ENCODE measurements at regions not wholly inside any gene's neighbourhood (a gene's known extent, or its start where the extent isn't known, plus 50 kb on each side); places are given as distances from the start of the nearest gene placed in this dataset.
"Not testable (repeated sequence)": the region's sequence is repeated elsewhere in the genome, so short reads cannot be mapped to it uniquely, and the experiment has no call there.

- H3K27me3 ChIP-seq; DNase-seq; H3K4me1 ChIP-seq; H3K4me3 ChIP-seq; H3K27ac ChIP-seq; H3K9me3 ChIP-seq (replicated peaks); H3K36me3 ChIP-seq: not testable (repeated sequence)
Observed at GRCh38 chr5:166291800-166292199, 1999.6 kb upstream of the WWC1 start.

- H3K27me3 ChIP-seq = no peaks in the 10 kb centered on the region
- H3K4me3 ChIP-seq = no peak overlapping the region
- no peaks in the 10 kb centered on the region for H3K4me1 ChIP-seq
- no peaks in the 10 kb centered on the region for H3K9me3 ChIP-seq (replicated peaks)
- no peak overlapping the region for H3K27ac ChIP-seq
- no peaks in the 10 kb centered on the region for H3K36me3 ChIP-seq
- DNase-seq = no peak
Observed at GRCh38 chr5:166293892-166294291, 1997.6 kb upstream of the WWC1 start.

GRCh38 chr5:166302166-166302565 is 1989.3 kb upstream of the WWC1 start:
- DNase-seq = no peak
- no peaks in the 10 kb centered on the region for H3K27me3 ChIP-seq
- H3K4me3 ChIP-seq = no peak overlapping the region
- no peaks in the 10 kb centered on the region for H3K4me1 ChIP-seq
- no peaks in the 10 kb centered on the region for H3K9me3 ChIP-seq (replicated peaks)
- no peak overlapping the region for H3K27ac ChIP-seq
- no peaks in the 10 kb centered on the region for H3K36me3 ChIP-seq

GRCh38 chr5:166317425-166317824 is 1974.0 kb upstream of the WWC1 start:
- H3K27me3 ChIP-seq = no peaks in the 10 kb centered on the region
- no peak overlapping the region for H3K27ac ChIP-seq
- H3K36me3 ChIP-seq = no peaks in the 10 kb centered on the region
- no peak overlapping the region for H3K4me3 ChIP-seq
- DNase-seq = no peak
- H3K9me3 ChIP-seq (replicated peaks) = no peaks in the 10 kb centered on the region
- no peaks in the 10 kb centered on the region for H3K4me1 ChIP-seq

GRCh38 chr5:166320920-166321480 is 1970.4 kb upstream of the WWC1 start:
- no peak for DNase-seq
- Histone ChIP-seq H3K9me3 (replicated peaks) (no peaks in the 10 kb centered on the region), H3K27ac (no peak overlapping the region), H3K4me1 (no peaks in the 10 kb centered on the region), H3K36me3 (no peaks in the 10 kb centered on the region), H3K4me3 (no peak overlapping the region), H3K27me3 (no peaks in the 10 kb centered on the region)

- Histone ChIP-seq H3K36me3 (no peaks in the 10 kb centered on the region), H3K27me3 (no peaks in the 10 kb centered on the region), H3K4me3 (no peak overlapping the region), H3K4me1 (no peaks in the 10 kb centered on the region), H3K9me3 (replicated peaks) (no peaks in the 10 kb centered on the region), H3K27ac (no peak overlapping the region)
- DNase-seq = no peak
Observed at GRCh38 chr5:166324372-166324771, 1967.1 kb upstream of the WWC1 start.

- Histone ChIP-seq H3K27ac (no peak overlapping the region), H3K4me1 (no peaks in the 10 kb centered on the region), H3K27me3 (no peaks in the 10 kb centered on the region), H3K36me3 (no peaks in the 10 kb centered on the region), H3K4me3 (no peak overlapping the region), H3K9me3 (replicated peaks) (no peaks in the 10 kb centered on the region)
- DNase-seq = no peak
Observed at GRCh38 chr5:166329149-166329800, 1962.2 kb upstream of the WWC1 start.

GRCh38 chr5:166330036-166330435 is 1961.4 kb upstream of the WWC1 start:
- H3K4me1 ChIP-seq = no peaks in the 10 kb centered on the region
- H3K27ac ChIP-seq = no peak overlapping the region
- no peaks in the 10 kb centered on the region for H3K27me3 ChIP-seq
- no peak for DNase-seq
- no peaks in the 10 kb centered on the region for H3K9me3 ChIP-seq (replicated peaks)
- H3K4me3 ChIP-seq = no peak overlapping the region
- H3K36me3 ChIP-seq = no peaks in the 10 kb centered on the region

- H3K4me3 ChIP-seq = no peak overlapping the region
- no peaks in the 10 kb centered on the region for H3K9me3 ChIP-seq (replicated peaks)
- H3K4me1 ChIP-seq = no peaks in the 10 kb centered on the region
- no peaks in the 10 kb centered on the region for H3K27me3 ChIP-seq
- no peaks in the 10 kb centered on the region for H3K36me3 ChIP-seq
- no peak for DNase-seq
- H3K27ac ChIP-seq = no peak overlapping the region
Observed at GRCh38 chr5:166331521-166331920, 1959.9 kb upstream of the WWC1 start.

GRCh38 chr5:166338801-166339200 is 1952.6 kb upstream of the WWC1 start:
- DNase-seq = peak in 1 of 2 experiments; percentile 8
- no peak overlapping the region for H3K4me3 ChIP-seq
- no peaks in the 10 kb centered on the region; the same call in 1 of the 2 replicates for H3K4me1 ChIP-seq
- H3K36me3 ChIP-seq = no peaks in the 10 kb centered on the region
- H3K9me3 ChIP-seq (replicated peaks) = no peaks in the 10 kb centered on the region
- no peaks in the 10 kb centered on the region for H3K27me3 ChIP-seq
- no peak overlapping the region for H3K27ac ChIP-seq

GRCh38 chr5:166340039-166340438 is 1951.4 kb upstream of the WWC1 start:
- no peaks in the 10 kb centered on the region for H3K9me3 ChIP-seq (replicated peaks)

GRCh38 chr5:166341740-166342337 is 1949.6 kb upstream of the WWC1 start:
- no peaks in the 10 kb centered on the region for H3K27me3 ChIP-seq
- H3K4me3 ChIP-seq = no peak overlapping the region
- H3K27ac ChIP-seq = no peak overlapping the region
- H3K9me3 ChIP-seq (replicated peaks) = no peaks in the 10 kb centered on the region
- peak; percentile 8 to 25 for DNase-seq
- no peaks in the 10 kb centered on the region for H3K36me3 ChIP-seq
- H3K4me1 ChIP-seq = no peaks in the 10 kb centered on the region; the same call in 1 of the 2 replicates

More at GRCh38 chr5:166340039-166340438, 1951.4 kb upstream of the WWC1 start:
- H3K27me3 ChIP-seq = no peaks in the 10 kb centered on the region
- no peaks in the 10 kb centered on the region for H3K36me3 ChIP-seq
- H3K27ac ChIP-seq = no peak overlapping the region
- DNase-seq = peak; percentile 22 to 23
- H3K4me3 ChIP-seq = no peak overlapping the region
- no peaks in the 10 kb centered on the region; the same call in 1 of the 2 replicates for H3K4me1 ChIP-seq

- Histone ChIP-seq H3K4me3 (no peak overlapping the region), H3K4me1 (no peaks in the 10 kb centered on the region; the same call in 1 of the 2 replicates), H3K27me3 (no peaks in the 10 kb centered on the region), H3K36me3 (no peaks in the 10 kb centered on the region), H3K9me3 (replicated peaks) (no peaks in the 10 kb centered on the region), H3K27ac (no peak overlapping the region)
- no peak for DNase-seq
Observed at GRCh38 chr5:166342402-166342801, 1949.0 kb upstream of the WWC1 start.

GRCh38 chr5:166346726-166347374 is 1944.6 kb upstream of the WWC1 start:
- H3K27me3 ChIP-seq = no peaks in the 10 kb centered on the region
- no peaks in the 10 kb centered on the region for H3K9me3 ChIP-seq (replicated peaks)
- no peak overlapping the region for H3K27ac ChIP-seq
- H3K4me3 ChIP-seq = no peak overlapping the region
- no peak for DNase-seq
- no peaks in the 10 kb centered on the region for H3K36me3 ChIP-seq
- H3K4me1 ChIP-seq = no peaks in the 10 kb centered on the region

- H3K27me3 ChIP-seq = no peaks in the 10 kb centered on the region
- H3K9me3 ChIP-seq (replicated peaks) = no peaks in the 10 kb centered on the region
- H3K4me1 ChIP-seq = no peaks in the 10 kb centered on the region
- no peak overlapping the region for H3K27ac ChIP-seq
- no peaks in the 10 kb centered on the region for H3K36me3 ChIP-seq
- DNase-seq = no peak
- no peak overlapping the region for H3K4me3 ChIP-seq
Observed at GRCh38 chr5:166349046-166349445, 1942.4 kb upstream of the WWC1 start.
